22Rv1 (cell line): ENCODE measurements at regions not wholly inside any gene's neighbourhood (a gene's known extent, or its start where the extent isn't known, plus 50 kb on each side); places are given as distances from the start of the nearest gene placed in this dataset.

ENCODE experiments used
- ZFX ChIP-seq: fragments of 450-650 bp; IDR thresholded peaks from 2 replicates; pipeline ENCODE4 v1.6.1; 2017; ENCODE audit warnings: antibody characterized with exemption, borderline replicate concordance
- TF ChIP-seq, protein P1 (sequence below): fragments of 450-650 bp; IDR thresholded peaks from 2 replicates; pipeline ENCODE4 v1.5.1; 2017; ENCODE audit warnings: mild to moderate bottlenecking

DNA sequence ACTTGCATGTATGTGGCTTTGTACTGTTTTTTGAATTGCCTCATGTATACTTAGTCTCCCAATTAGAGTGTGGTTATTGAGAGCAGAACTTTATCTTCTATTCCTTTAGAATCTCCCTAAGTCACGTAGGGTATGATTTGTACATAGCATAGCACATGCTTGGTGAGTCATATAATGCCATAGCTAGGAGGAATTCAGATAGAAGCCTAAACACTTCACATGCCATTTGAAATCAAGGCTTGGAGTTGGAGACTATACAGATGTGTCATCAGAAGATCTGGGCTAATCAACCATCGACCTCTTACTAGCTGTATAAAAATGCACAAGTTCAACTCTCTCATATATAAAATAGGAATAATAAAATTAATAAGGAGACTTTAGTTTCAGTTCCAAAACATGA, 222.6 kb upstream of the ST6GAL2 start:
- TF ChIP-seq, protein P1, sequence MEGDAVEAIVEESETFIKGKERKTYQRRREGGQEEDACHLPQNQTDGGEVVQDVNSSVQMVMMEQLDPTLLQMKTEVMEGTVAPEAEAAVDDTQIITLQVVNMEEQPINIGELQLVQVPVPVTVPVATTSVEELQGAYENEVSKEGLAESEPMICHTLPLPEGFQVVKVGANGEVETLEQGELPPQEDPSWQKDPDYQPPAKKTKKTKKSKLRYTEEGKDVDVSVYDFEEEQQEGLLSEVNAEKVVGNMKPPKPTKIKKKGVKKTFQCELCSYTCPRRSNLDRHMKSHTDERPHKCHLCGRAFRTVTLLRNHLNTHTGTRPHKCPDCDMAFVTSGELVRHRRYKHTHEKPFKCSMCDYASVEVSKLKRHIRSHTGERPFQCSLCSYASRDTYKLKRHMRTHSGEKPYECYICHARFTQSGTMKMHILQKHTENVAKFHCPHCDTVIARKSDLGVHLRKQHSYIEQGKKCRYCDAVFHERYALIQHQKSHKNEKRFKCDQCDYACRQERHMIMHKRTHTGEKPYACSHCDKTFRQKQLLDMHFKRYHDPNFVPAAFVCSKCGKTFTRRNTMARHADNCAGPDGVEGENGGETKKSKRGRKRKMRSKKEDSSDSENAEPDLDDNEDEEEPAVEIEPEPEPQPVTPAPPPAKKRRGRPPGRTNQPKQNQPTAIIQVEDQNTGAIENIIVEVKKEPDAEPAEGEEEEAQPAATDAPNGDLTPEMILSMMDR: no peak
- no peak for TF ChIP-seq ZFX
